IMR-90 (cell line): ENCODE measurements at regions not wholly inside any gene's neighbourhood (a gene's known extent, or its start where the extent isn't known, plus 50 kb on each side); places are given as distances from the start of the nearest gene placed in this dataset.

ENCODE experiments used
- ATAC-seq: fragments of 200-7000 bp; cut with Tn5 transposase; 2 replicates; pipeline ENCODE4 v1.9.1; 2020; ENCODE audit warnings: low read depth, mild to moderate bottlenecking, moderate library complexity
- BruUV-seq: library from RNA; stranded (reverse); fragments of 400-500 nt; replicated peaks from 2 replicates; lab custom pipeline; 2021; lab: Mats Ljungman, UMichigan
- CTCF ChIA-PET: fragments of 300-600 bp; formaldehyde crosslinking; extraction: SDS; loops from one replicate; lab custom pipeline; 2021; ENCODE audit warnings: antibody characterized with exemption; lab: Yijun Ruan, JAX
- POLR2A ChIA-PET: fragments of 300-600 bp; sonication (Branson Sonifier 250); formaldehyde crosslinking; loops from one replicate; lab custom pipeline; 2022; ENCODE audit warnings: antibody characterized with exemption; ENCODE audit not compliant: unreplicated experiment; lab: Charles Lee
- DNase-seq: peaks from one replicate; pipeline ENCODE4 v3.0.0; 2013
- H2AFZ ChIP-seq: replicated peaks from 2 replicates; pipeline ENCODE3; 2013; ENCODE audit warnings: low read length, mild to moderate bottlenecking; ENCODE audit not compliant: poor library complexity
- H2AK5ac ChIP-seq: 2 replicates; pipeline ENCODE4 v1.6.1; 2013; ENCODE audit warnings: low read depth, low read length, inconsistent platforms
- H2AK9ac ChIP-seq: replicated peaks from 2 replicates; pipeline ENCODE3; 2013; ENCODE audit warnings: mild to moderate bottlenecking, low read depth, low read length, moderate library complexity; ENCODE audit not compliant: poor library complexity
- H2BK120ac ChIP-seq: 2 replicates; pipeline ENCODE4 v1.6.1; 2013; ENCODE audit warnings: low read depth, low read length, inconsistent platforms
- H2BK15ac ChIP-seq: 3 replicates; pipeline ENCODE4 v1.6.1; 2013; ENCODE audit warnings: low read depth, low read length, inconsistent platforms
- H2BK20ac ChIP-seq: 2 replicates; pipeline ENCODE4 v1.6.1; 2013; ENCODE audit warnings: low read depth, mild to moderate bottlenecking, inconsistent platforms, low read length, moderate library complexity
- H2BK5ac ChIP-seq: 2 replicates; pipeline ENCODE4 v1.6.1; 2013; ENCODE audit warnings: mild to moderate bottlenecking, low read depth, low read length, inconsistent platforms; ENCODE audit not compliant: poor library complexity, severe bottlenecking
- H3K14ac ChIP-seq: replicated peaks from 2 replicates; pipeline ENCODE4 v1.6.1; 2013; ENCODE audit warnings: low read depth, low read length, inconsistent platforms
- H3K18ac ChIP-seq: 2 replicates; pipeline ENCODE4 v1.6.1; 2013; ENCODE audit warnings: low read depth, low read length, control low read depth
- H3K23ac ChIP-seq: 2 replicates; pipeline ENCODE4 v1.6.1; 2013; ENCODE audit warnings: low read depth, low read length, inconsistent platforms
- H3K27ac ChIP-seq: 2 replicates; pipeline ENCODE4 v1.5.1; 2013; ENCODE audit warnings: mild to moderate bottlenecking, control low read depth, low read length; ENCODE audit not compliant: insufficient read depth
- H3K27me3 ChIP-seq: 2 replicates; pipeline ENCODE4 v1.6.1; 2013; ENCODE audit warnings: low read length; ENCODE audit not compliant: control insufficient read depth, insufficient read depth
- H3K36me3 ChIP-seq: 2 replicates; pipeline ENCODE4 v1.6.1; 2013; ENCODE audit warnings: low read length, mixed read lengths; ENCODE audit not compliant: control insufficient read depth, insufficient read depth
- H3K4ac ChIP-seq: 2 replicates; pipeline ENCODE4 v1.6.1; 2013; ENCODE audit warnings: low read depth, low read length, inconsistent platforms
- H3K4me1 ChIP-seq: 2 replicates; pipeline ENCODE4 v1.6.1; 2013; ENCODE audit warnings: low read length, mixed read lengths; ENCODE audit not compliant: control insufficient read depth, insufficient read depth
- H3K4me2 ChIP-seq: 2 replicates; pipeline ENCODE4 v1.6.1; 2013; ENCODE audit warnings: low read depth, mild to moderate bottlenecking, control low read depth, low read length, moderate library complexity
- H3K4me3 ChIP-seq: 2 replicates; pipeline ENCODE4 v1.5.1; 2013; ENCODE audit warnings: low read depth, mild to moderate bottlenecking, control low read depth, low read length, moderate library complexity; ENCODE audit not compliant: insufficient read depth
- H3K56ac ChIP-seq: 2 replicates; pipeline ENCODE4 v1.6.1; 2013; ENCODE audit warnings: low read length, inconsistent platforms; ENCODE audit not compliant: insufficient read depth; ENCODE audit errors: extremely low read depth
- H3K79me1 ChIP-seq, 2 experiments: 2 replicates each; pipeline ENCODE4 v1.6.1; 2013; ENCODE audit warnings: low read length in 2 of 2, inconsistent platforms in 1 of 2, low read depth in 1 of 2
- H3K9ac ChIP-seq: 2 replicates; pipeline ENCODE4 v1.6.1; 2013; ENCODE audit warnings: low read depth, low read length, control low read depth
- H3K9me1 ChIP-seq: 2 replicates; pipeline ENCODE4 v1.6.1; 2013; ENCODE audit warnings: low read length, inconsistent platforms; ENCODE audit not compliant: insufficient read depth
- H3K9me3 ChIP-seq: 2 replicates; pipeline ENCODE4 v1.6.1; 2013; ENCODE audit warnings: low read length; ENCODE audit not compliant: control insufficient read depth, insufficient read depth
- H4K20me1 ChIP-seq: 2 replicates; pipeline ENCODE4 v1.6.1; 2013; ENCODE audit warnings: low read length, inconsistent platforms; ENCODE audit not compliant: insufficient read depth
- H4K5ac ChIP-seq: 2 replicates; pipeline ENCODE4 v1.6.1; 2013; ENCODE audit warnings: mild to moderate bottlenecking, low read depth, low read length, control low read depth
- H4K8ac ChIP-seq, 2 experiments: 2 replicates each; pipeline ENCODE4 v1.6.1; 2013; ENCODE audit warnings: low read depth in 2 of 2, low read length in 2 of 2, control low read depth in 1 of 2, inconsistent platforms in 1 of 2
- H4K91ac ChIP-seq: 2 replicates; pipeline ENCODE4 v1.6.1; 2013; ENCODE audit warnings: low read depth, low read length, inconsistent platforms; ENCODE audit not compliant: insufficient read depth
- BHLHE40 ChIP-seq: fragments of 150-350 bp; IDR thresholded peaks from 2 replicates; pipeline ENCODE4 v1.6.1; 2016; ENCODE audit warnings: mild to moderate bottlenecking, low read depth, low read length
- CEBPB ChIP-seq: IDR thresholded peaks from 2 replicates; pipeline ENCODE4 v1.6.1; 2012; ENCODE audit warnings: low read depth, low read length, improper control_type of control experiment
- CHD1 ChIP-seq: IDR thresholded peaks from 2 replicates; pipeline ENCODE4 v1.6.1; 2012; ENCODE audit warnings: low read depth, low read length, improper control_type of control experiment
- CTCF ChIP-seq: conservative IDR thresholded peaks from 2 replicates; pipeline ENCODE4 v1.5.1; 2012; ENCODE audit warnings: mild to moderate bottlenecking, low read depth, low read length, improper control_type of control experiment
- ELK1 ChIP-seq: fragments of 150-350 bp; IDR thresholded peaks from 2 replicates; pipeline ENCODE4 v1.6.1; 2016; ENCODE audit warnings: low read depth, mild to moderate bottlenecking, low read length, moderate library complexity, borderline replicate concordance
- FOS ChIP-seq: fragments of 150-350 bp; IDR thresholded peaks from 2 replicates; pipeline ENCODE4 v1.6.1; 2016; ENCODE audit warnings: low read depth, low read length
- MAFK ChIP-seq: IDR thresholded peaks from 2 replicates; pipeline ENCODE4 v1.6.1; 2012; ENCODE audit warnings: low read depth, low read length, improper control_type of control experiment
- MAZ ChIP-seq: IDR thresholded peaks from 2 replicates; pipeline ENCODE4 v1.6.1; 2012; ENCODE audit warnings: low read depth, mild to moderate bottlenecking, low read length, improper control_type of control experiment, moderate library complexity, borderline replicate concordance
- MXI1 ChIP-seq: IDR thresholded peaks from 2 replicates; pipeline ENCODE4 v1.6.1; 2012; ENCODE audit warnings: low read depth, mild to moderate bottlenecking, low read length, moderate library complexity, borderline replicate concordance
- NFE2L2 ChIP-seq: fragments of 150-350 bp; IDR thresholded peaks from 2 replicates; pipeline ENCODE4 v1.6.1; 2016; ENCODE audit warnings: low read depth, mild to moderate bottlenecking, low read length
- POLR2A ChIP-seq: IDR thresholded peaks from 2 replicates; pipeline ENCODE4 v1.6.1; 2012; ENCODE audit warnings: mild to moderate bottlenecking, low read depth, low read length
- RAD21 ChIP-seq: IDR thresholded peaks from 2 replicates; pipeline ENCODE4 v1.6.1; 2012; ENCODE audit warnings: low read length, improper control_type of control experiment
- RCOR1 ChIP-seq: IDR thresholded peaks from 2 replicates; pipeline ENCODE4 v1.6.1; 2012; ENCODE audit warnings: mild to moderate bottlenecking, low read length, improper control_type of control experiment; ENCODE audit not compliant: insufficient replicate concordance
- RFX5 ChIP-seq: IDR thresholded peaks from 2 replicates; pipeline ENCODE4 v1.8.0; 2012; ENCODE audit warnings: low read depth, mild to moderate bottlenecking, low read length, moderate library complexity
- SMC3 ChIP-seq: fragments of 150-350 bp; IDR thresholded peaks from 2 replicates; pipeline ENCODE4 v1.6.1; 2016; ENCODE audit warnings: low read depth, mild to moderate bottlenecking, antibody characterized with exemption, low read length, moderate library complexity
- USF2 ChIP-seq: fragments of 150-350 bp; IDR thresholded peaks from 2 replicates; pipeline ENCODE4 v1.6.1; 2017; ENCODE audit warnings: mild to moderate bottlenecking, antibody characterized with exemption, low read length, low read depth
- WGBS, 2 experiments: methylation state at CpG; one replicate each; pipeline versions ENCODE4 v1.1.5 to v1.1.7; 2013; ENCODE audit warnings: missing lambda C conversion rate in 2 of 2; ENCODE audit not compliant: insufficient read length in 1 of 2; ENCODE audit errors: extremely low coverage in 2 of 2; 5-methylcytosine and 5-hydroxymethylcytosine counted together
- dilution Hi-C: fragments of 300-500 bp; cut with HindIII; formaldehyde crosslinking; loops from one replicate; pipeline ENCODE4 v1.14.3; 2018; ENCODE audit warnings: low sequenced_read_pairs; ENCODE audit not compliant: unreplicated experiment
- in situ Hi-C: fragments of 300-500 bp; cut with MboI; formaldehyde crosslinking; loops from 3 replicates; pipeline ENCODE4 v1.14.3; 2019; ENCODE audit warnings: low sequenced_read_pairs, inconsistent platforms, mixed read lengths
- intact Hi-C: fragments of 100-400 bp; cut with micrococcal nuclease; formaldehyde crosslinking; loops from 2 replicates; pipeline ENCODE4 v1.10.0; 2022

GRCh38 chr12:14171106-14171505 is 189.7 kb upstream of the GRIN2B start:
- ChIA-PET CTCF (no interaction called here), POLR2A (interaction anchor here (0.6 kb wide), 1 partner anchor 1082 kb away, joined by 3 read pairs; no protein-coding TSS in a partner anchor)
- H3K79me1 ChIP-seq = no peaks in the 10 kb centered on the region
- no peak overlapping the region for H2AK9ac ChIP-seq
- H3K18ac ChIP-seq = no peak overlapping the region
- no peaks in the 10 kb centered on the region for H3K36me3 ChIP-seq
- H2AK5ac ChIP-seq = no peak overlapping the region
- no peak overlapping the region for H3K4me2 ChIP-seq
- no peaks in the 10 kb centered on the region for H3K27me3 ChIP-seq
- no peak overlapping the region for H4K91ac ChIP-seq
- no peak overlapping the region for H4K8ac ChIP-seq
- no peak overlapping the region for H3K4ac ChIP-seq
- in situ Hi-C loops = loop anchor here (25.0 kb wide), 1 partner anchor 434 kb away; no protein-coding TSS in a partner anchor
- no peaks in the 10 kb centered on the region for H3K9me1 ChIP-seq
- no peak overlapping the region for H4K5ac ChIP-seq
- H2AFZ ChIP-seq = no peak overlapping the region
- H3K9ac ChIP-seq = no peak overlapping the region
- H3K23ac ChIP-seq = no peak overlapping the region
- WGBS, 2 experiments = no CpG with 5 or more reads among the region's 3 CpGs
- ATAC-seq (no peak), DNase-seq (no peak)
- H2BK15ac ChIP-seq = no peak overlapping the region
- no peak overlapping the region for H2BK20ac ChIP-seq
- dilution Hi-C loops = no loop called here
- no peak overlapping the region for H3K4me3 ChIP-seq
- no peak overlapping the region for H3K27ac ChIP-seq
- no TSS peak for BruUV-seq
- no peak overlapping the region for H3K56ac ChIP-seq
- H2BK5ac ChIP-seq = no peak overlapping the region
- TF ChIP-seq MAFK = no peak
- TF ChIP-seq USF2 = no peak
- no peak for TF ChIP-seq ELK1
- TF ChIP-seq MAZ = no peak
- TF ChIP-seq BHLHE40 = no peak
- no peak for TF ChIP-seq FOS
- TF ChIP-seq RFX5 = no peak
- no peak for TF ChIP-seq MXI1
- TF ChIP-seq CTCF = no peak
- TF ChIP-seq RCOR1 = no peak
- no peak for TF ChIP-seq CEBPB
- no peak for TF ChIP-seq SMC3
- no peak for TF ChIP-seq NFE2L2
- TF ChIP-seq RAD21 = no peak
- no peak for TF ChIP-seq POLR2A
- TF ChIP-seq CHD1 = no peak
- intact Hi-C loops = no loop called here
- H3K14ac ChIP-seq = no peak overlapping the region
- H4K20me1 ChIP-seq = no peaks in the 10 kb centered on the region
- H3K4me1 ChIP-seq = no peaks in the 10 kb centered on the region
- H3K9me3 ChIP-seq = no peaks in the 10 kb centered on the region
- H2BK120ac ChIP-seq = no peak overlapping the region
